H1 (cell line): ENCODE measurements at regions not wholly inside any gene's neighbourhood (a gene's known extent, or its start where the extent isn't known, plus 50 kb on each side); places are given as distances from the start of the nearest gene placed in this dataset.

Experiments
- ATF3 ChIP-seq: IDR thresholded peaks from 2 replicates; pipeline ENCODE4 v1.6.1; 2011; ENCODE audit warnings: low read depth, mild to moderate bottlenecking, low read length; ENCODE audit not compliant: insufficient read depth
- CTCF ChIP-seq, 3 experiments: IDR thresholded peaks; 1 replicate in 2 of 3; 2 replicates in 1 of 3; pipeline versions ENCODE4 v1.5.1 to v1.6.1; 2011; ENCODE audit warnings: low read length in 3 of 3, mild to moderate bottlenecking in 3 of 3, inconsistent platforms in 2 of 3, low read depth in 1 of 3, moderate library complexity in 1 of 3; ENCODE audit not compliant: insufficient read depth in 1 of 3; ENCODE audit errors: control extremely low read depth in 1 of 3
- EP300 ChIP-seq, 2 experiments: IDR thresholded peaks; 1 replicate in 1 of 2; 2 replicates in 1 of 2; pipeline ENCODE4 v1.6.1; 2011 to 2012; ENCODE audit warnings: low read depth in 2 of 2, low read length in 2 of 2, mild to moderate bottlenecking in 2 of 2, borderline replicate concordance in 1 of 2, inconsistent platforms in 1 of 2, moderate library complexity in 1 of 2
- MAX ChIP-seq: IDR thresholded peaks from 2 replicates; pipeline ENCODE4 v1.6.1; 2012; ENCODE audit warnings: inconsistent platforms
- POLR2A ChIP-seq, 2 experiments: IDR thresholded peaks; 1 replicate in 1 of 2; 2 replicates in 1 of 2; pipeline ENCODE4 v1.6.1; 2011; ENCODE audit warnings: low read depth in 2 of 2, low read length in 2 of 2, mild to moderate bottlenecking in 2 of 2; ENCODE audit errors: control extremely low read depth in 1 of 2
- RAD21 ChIP-seq, 2 experiments: IDR thresholded peaks in 1 of 2; conservative IDR thresholded peaks in 1 of 2; 2 replicates each; pipeline ENCODE4 v1.6.1; 2011; ENCODE audit warnings: low read depth in 2 of 2, low read length in 2 of 2, improper control_type of control experiment in 1 of 2, inconsistent platforms in 1 of 2, mild to moderate bottlenecking in 1 of 2, moderate library complexity in 1 of 2
- RFX5 ChIP-seq: IDR thresholded peaks from 2 replicates; pipeline ENCODE4 v1.6.1; 2011; ENCODE audit warnings: low read depth, low read length, improper control_type of control experiment, borderline replicate concordance
- RNF2 ChIP-seq: fragments of 200-900, 300-1000 bp; sonication (generic); IDR thresholded peaks from 2 replicates; pipeline ENCODE4 v1.7.1; 2016; ENCODE audit warnings: borderline replicate concordance, low read depth, mild to moderate bottlenecking, antibody characterized with exemption, low read length; ENCODE audit not compliant: poor library complexity, severe bottlenecking; ENCODE audit errors: missing control alignments
- SIN3A ChIP-seq, 2 experiments: IDR thresholded peaks in 1 of 2; conservative IDR thresholded peaks in 1 of 2; 2 replicates each; pipeline ENCODE4 v1.6.1; 2011 to 2012; ENCODE audit warnings: low read length in 2 of 2, improper control_type of control experiment in 1 of 2, low read depth in 1 of 2, mild to moderate bottlenecking in 1 of 2
- SP4 ChIP-seq: IDR thresholded peaks from 2 replicates; pipeline ENCODE4 v1.6.1; 2012; ENCODE audit warnings: low read length, inconsistent platforms
- TBP ChIP-seq: IDR thresholded peaks from 2 replicates; pipeline ENCODE4 v1.6.1; 2011; ENCODE audit warnings: low read depth, low read length, improper control_type of control experiment
- USF2 ChIP-seq: IDR thresholded peaks from 2 replicates; pipeline ENCODE4 v1.6.1; 2011; ENCODE audit warnings: low read length, improper control_type of control experiment
- YY1 ChIP-seq: IDR thresholded peaks from 2 replicates; pipeline ENCODE4 v1.6.1; 2011; ENCODE audit warnings: low read depth, mild to moderate bottlenecking, low read length

GRCh38 chr3:98980915-98981596 lies 79.6 kb upstream of the DCBLD2 start:
- no peak for TF ChIP-seq CTCF (IDR thresholded peaks at IDR 0.05; ENCODE audit: control extremely low read depth in 1 of 3, insufficient read depth in 1 of 3, low read depth in 1 of 3, low read length in 3 of 3)
- TF ChIP-seq SIN3A (conservative IDR thresholded peaks at IDR 0.05 in 1 of 2, IDR thresholded peaks at IDR 0.05 in 1 of 2; ENCODE audit: low read depth in 1 of 2, low read length in 2 of 2): no peak
- TF ChIP-seq USF2: no peak
- TF ChIP-seq RAD21 (IDR thresholded peaks at IDR 0.05 in 1 of 2, conservative IDR thresholded peaks at IDR 0.05 in 1 of 2; ENCODE audit: low read depth in 2 of 2, low read length in 2 of 2): no peak
- no peak for TF ChIP-seq EP300 (IDR thresholded peaks at IDR 0.05; ENCODE audit: borderline replicate concordance in 1 of 2, low read depth in 2 of 2, low read length in 2 of 2)
- TF ChIP-seq ATF3: no peak
- TF ChIP-seq SP4: no peak
- TF ChIP-seq RFX5: no peak
- no peak for TF ChIP-seq RNF2
- no peak for TF ChIP-seq YY1
- TF ChIP-seq TBP: no peak
- no peak for TF ChIP-seq POLR2A (IDR thresholded peaks at IDR 0.05; ENCODE audit: control extremely low read depth in 1 of 2, low read depth in 2 of 2, low read length in 2 of 2)
- TF ChIP-seq MAX: no peak
